Breast epithelium (tissue), 4 donors: ENCODE measurements at regions not wholly inside any gene's neighbourhood (a gene's known extent, or its start where the extent isn't known, plus 50 kb on each side); places are given as distances from the start of the nearest gene placed in this dataset.

Source experiments
- DNase-seq, 2 donors: peaks; one replicate each; pipeline ENCODE4 v3.0.0-alpha.2; 2019; ENCODE audit warnings: low spot score in 2 of 2
- H3K27ac ChIP-seq, 2 donors: fragments of 200-600 bp; sonication (generic) in 1 of 2; one replicate each; pipeline ENCODE4 v1.5.1; 2016 to 2019; ENCODE audit warnings: mild to moderate bottlenecking in 1 of 2
- H3K27me3 ChIP-seq, 2 donors: fragments of 200-600 bp; sonication (generic) in 1 of 2; one replicate each; pipeline versions ENCODE4 v1.5.1 to v1.6.0; 2017 to 2019; ENCODE audit warnings: control low read depth in 1 of 2, mild to moderate bottlenecking in 1 of 2
- H3K36me3 ChIP-seq: fragments of 200-600 bp; one replicate; pipeline ENCODE4 v1.5.1; 2019
- H3K4me1 ChIP-seq, 2 donors: fragments of 200-600 bp; sonication (generic); one replicate each; pipeline ENCODE4 v1.5.1; 2016 to 2019; ENCODE audit warnings: control low read depth in 1 of 2
- H3K4me3 ChIP-seq, 3 donors: fragments of 200-600 bp; sonication (generic); 1 replicate in 2 of 3; 2 replicates in 1 of 3; pipeline ENCODE4 v1.5.1; 2016 to 2019; ENCODE audit warnings: mild to moderate bottlenecking in 3 of 3, moderate library complexity in 2 of 3
- H3K9me3 ChIP-seq, 2 donors: fragments of 200-600 bp; sonication (generic) in 1 of 2; one replicate each; pipeline ENCODE4 v1.5.1; 2016 to 2019; ENCODE audit warnings: control low read depth in 1 of 2
- POLR2A ChIP-seq: fragments of 450-650 bp; IDR thresholded peaks from one replicate; pipeline ENCODE4 v1.6.1; 2016; ENCODE audit warnings: antibody characterized with exemption, mild to moderate bottlenecking, moderate library complexity
- POLR2AphosphoS5 ChIP-seq, 3 donors: sonication (generic); formaldehyde crosslinking; IDR thresholded peaks; one replicate each; pipeline ENCODE4 v1.6.1; 2017; ENCODE audit warnings: antibody characterized with exemption in 3 of 3
- intact Hi-C: fragments of 100-400 bp; cut with DNase I; formaldehyde crosslinking; loops from one replicate; pipeline ENCODE4 v1.15.1; 2023; ENCODE audit warnings: low total_unique reads
- TF ChIP-seq, protein P1 (sequence below), 3 donors: fragments of 450-650 bp; IDR thresholded peaks; one replicate each; pipeline ENCODE4 v1.5.1; 2016 to 2017; ENCODE audit warnings: antibody characterized with exemption in 3 of 3, mild to moderate bottlenecking in 3 of 3, moderate library complexity in 3 of 3

DNA sequence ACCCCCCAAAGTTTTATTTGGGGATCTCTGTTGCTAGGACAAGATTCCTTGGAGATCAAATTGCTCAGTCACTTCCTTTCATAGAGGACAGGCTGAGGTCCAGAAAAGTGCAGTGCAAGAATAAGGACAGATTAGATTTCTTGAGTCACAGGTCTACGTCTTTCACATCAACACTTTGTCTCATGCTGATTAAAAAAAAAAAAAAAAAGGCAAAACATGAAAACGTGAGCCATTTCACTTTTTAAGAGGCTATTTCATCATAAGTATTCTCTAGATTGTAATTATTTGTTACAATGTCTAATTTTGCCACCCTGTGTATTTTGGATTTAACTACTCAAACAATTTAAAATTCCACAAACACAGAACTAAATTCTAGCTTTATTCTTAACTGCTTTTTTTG is 647.0 kb downstream of the TRAM1L1 start:
- Histone ChIP-seq H3K4me3 (no peak overlapping the region), H3K27me3 (no peaks in the 10 kb centered on the region), H3K27ac (no peak overlapping the region), H3K9me3 (peaks cover 0 to 11% of the 10 kb centered on the region in 2 donors), H3K36me3 (no peaks in the 10 kb centered on the region), H3K4me1 (no peaks in the 10 kb centered on the region)
- intact Hi-C loops: no loop called here
- DNase-seq: no peak
- TF ChIP-seq POLR2AphosphoS5 (IDR thresholded peaks at IDR 0.05): no peak
- no peak for TF ChIP-seq POLR2A
- TF ChIP-seq, protein P1, sequence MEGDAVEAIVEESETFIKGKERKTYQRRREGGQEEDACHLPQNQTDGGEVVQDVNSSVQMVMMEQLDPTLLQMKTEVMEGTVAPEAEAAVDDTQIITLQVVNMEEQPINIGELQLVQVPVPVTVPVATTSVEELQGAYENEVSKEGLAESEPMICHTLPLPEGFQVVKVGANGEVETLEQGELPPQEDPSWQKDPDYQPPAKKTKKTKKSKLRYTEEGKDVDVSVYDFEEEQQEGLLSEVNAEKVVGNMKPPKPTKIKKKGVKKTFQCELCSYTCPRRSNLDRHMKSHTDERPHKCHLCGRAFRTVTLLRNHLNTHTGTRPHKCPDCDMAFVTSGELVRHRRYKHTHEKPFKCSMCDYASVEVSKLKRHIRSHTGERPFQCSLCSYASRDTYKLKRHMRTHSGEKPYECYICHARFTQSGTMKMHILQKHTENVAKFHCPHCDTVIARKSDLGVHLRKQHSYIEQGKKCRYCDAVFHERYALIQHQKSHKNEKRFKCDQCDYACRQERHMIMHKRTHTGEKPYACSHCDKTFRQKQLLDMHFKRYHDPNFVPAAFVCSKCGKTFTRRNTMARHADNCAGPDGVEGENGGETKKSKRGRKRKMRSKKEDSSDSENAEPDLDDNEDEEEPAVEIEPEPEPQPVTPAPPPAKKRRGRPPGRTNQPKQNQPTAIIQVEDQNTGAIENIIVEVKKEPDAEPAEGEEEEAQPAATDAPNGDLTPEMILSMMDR (IDR thresholded peaks at IDR 0.05): no peak

DNA sequence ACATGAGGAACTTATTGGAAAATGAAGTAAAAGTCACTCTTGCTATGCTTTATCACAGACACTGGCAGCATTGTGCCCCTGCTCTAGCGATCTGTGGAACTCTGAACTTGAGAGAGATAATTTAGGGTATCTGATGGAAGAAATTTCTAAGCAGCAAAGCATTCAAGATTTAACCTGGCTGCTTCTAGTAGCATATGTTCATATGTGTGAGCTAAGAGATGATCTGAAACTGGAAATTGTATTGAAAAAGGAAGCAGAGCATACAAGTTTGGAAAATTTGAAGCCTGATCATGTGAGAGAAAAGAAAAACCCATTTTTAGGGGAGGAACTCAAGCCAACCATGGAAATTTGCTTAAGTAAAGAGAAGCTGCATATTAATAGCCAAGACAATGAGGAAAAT is 657.7 kb downstream of the TRAM1L1 start:
- TF ChIP-seq, protein P1 (IDR thresholded peaks at IDR 0.05): no peak
- TF ChIP-seq POLR2AphosphoS5 (IDR thresholded peaks at IDR 0.05) (no peak), POLR2A (no peak)
- Histone ChIP-seq H3K36me3 (no peaks in the 10 kb centered on the region), H3K9me3 (peaks cover 12 to 21% of the 10 kb centered on the region in 2 donors), H3K27ac (no peak overlapping the region), H3K4me1 (no peaks in the 10 kb centered on the region), H3K27me3 (no peaks in the 10 kb centered on the region), H3K4me3 (no peak overlapping the region)
- intact Hi-C loops: no loop called here
- no peak for DNase-seq

DNA sequence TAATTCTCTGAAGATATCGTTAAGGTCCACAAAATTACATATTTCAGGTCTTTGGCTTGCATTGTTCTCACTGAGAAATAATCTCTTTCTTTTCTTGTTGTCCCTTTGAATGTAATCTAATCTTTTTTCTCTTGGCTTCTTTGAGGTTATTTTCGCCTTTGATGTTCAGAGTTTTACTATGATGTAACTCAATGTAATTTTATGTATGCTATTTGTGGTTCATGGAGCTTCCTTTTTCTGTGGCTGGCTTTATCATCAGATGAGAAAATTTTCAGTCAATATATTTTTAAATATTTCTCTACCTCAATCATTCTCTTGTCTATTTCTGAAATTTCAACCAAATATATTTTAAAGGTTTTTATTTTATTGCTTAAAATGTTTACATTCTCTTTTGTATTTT is 672.2 kb downstream of the TRAM1L1 start:
- Histone ChIP-seq H3K4me3 (no peak overlapping the region), H3K27ac (no peak overlapping the region), H3K36me3 (no peaks in the 10 kb centered on the region), H3K9me3 (no peaks in the 10 kb centered on the region), H3K4me1 (no peaks in the 10 kb centered on the region), H3K27me3 (no peaks in the 10 kb centered on the region)
- intact Hi-C loops: no loop called here
- no peak for DNase-seq
- TF ChIP-seq POLR2A: no peak
- TF ChIP-seq, protein P1 (IDR thresholded peaks at IDR 0.05): no peak
- TF ChIP-seq POLR2AphosphoS5 (IDR thresholded peaks at IDR 0.05): no peak

DNA sequence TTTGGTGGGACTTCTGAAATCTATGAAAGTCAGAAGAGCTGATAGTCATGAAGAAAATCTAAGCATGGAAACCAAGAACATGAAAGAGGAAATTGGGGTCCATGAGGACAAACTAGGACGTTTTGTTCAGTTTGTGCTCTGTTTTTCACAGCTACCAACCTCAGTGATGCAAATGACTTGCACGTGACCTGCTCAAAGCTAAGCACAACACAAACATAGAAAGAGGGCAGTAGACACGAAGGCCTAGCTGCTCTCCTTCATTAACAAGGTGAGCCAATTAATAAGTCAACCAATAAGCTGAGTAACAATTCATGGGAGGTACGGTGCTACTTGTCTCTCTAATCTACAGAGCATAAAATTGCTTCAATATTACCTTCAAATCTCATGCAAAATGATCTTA is 684.1 kb downstream of the TRAM1L1 start:
- intact Hi-C loops: no loop called here
- TF ChIP-seq POLR2A (no peak), POLR2AphosphoS5 (IDR thresholded peaks at IDR 0.05) (no peak)
- TF ChIP-seq, protein P1 (IDR thresholded peaks at IDR 0.05): no peak
- no peaks in the 10 kb centered on the region for H3K9me3 ChIP-seq
- H3K4me1 ChIP-seq: no peaks in the 10 kb centered on the region
- H3K27me3 ChIP-seq: no peaks in the 10 kb centered on the region
- DNase-seq: no peak
- H3K4me3 ChIP-seq: no peak overlapping the region
- no peaks in the 10 kb centered on the region for H3K36me3 ChIP-seq
- H3K27ac ChIP-seq: no peak overlapping the region

DNA sequence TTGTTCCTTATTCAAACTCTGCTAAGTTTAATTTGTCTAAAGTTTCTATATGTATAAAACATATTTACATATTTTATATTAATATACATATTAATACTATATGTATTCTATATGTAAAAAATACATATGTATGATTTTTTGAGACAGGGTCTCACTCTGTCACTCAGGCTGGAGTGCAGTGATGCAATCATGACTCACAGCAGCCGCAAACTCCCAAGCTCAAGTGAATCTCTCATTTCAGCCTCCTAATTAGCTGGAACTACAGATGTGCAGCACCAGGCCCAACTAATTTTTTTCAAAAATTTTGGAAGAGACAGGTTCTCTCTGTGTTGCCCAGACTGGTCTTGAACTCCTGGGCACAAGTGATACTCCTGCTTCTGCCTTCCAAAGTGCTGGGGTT is 684.9 kb downstream of the TRAM1L1 start:
- H3K4me3 ChIP-seq: no peak overlapping the region
- TF ChIP-seq POLR2AphosphoS5 (IDR thresholded peaks at IDR 0.05): no peak
- TF ChIP-seq, protein P1 (IDR thresholded peaks at IDR 0.05): no peak
- no peak for TF ChIP-seq POLR2A

More for the DNA sequence above, 684.9 kb downstream of the TRAM1L1 start:
- Histone ChIP-seq H3K27ac (no peak overlapping the region), H3K4me1 (no peaks in the 10 kb centered on the region), H3K9me3 (no peaks in the 10 kb centered on the region), H3K27me3 (no peaks in the 10 kb centered on the region), H3K36me3 (no peaks in the 10 kb centered on the region)
- intact Hi-C loops: no loop called here
- no peak for DNase-seq
